ENCODE measurements at regions not wholly inside any gene's neighbourhood (a gene's known extent, or its start where the extent isn't known, plus 50 kb on each side); places are given as distances from the start of the nearest gene placed in this dataset.

GRCh38 chr12:25625146-25625545 lies 72.1 kb upstream of the LMNTD1 start:
- TF ChIP-seq CTCF (IDR thresholded peaks at IDR 0.05; ENCODE audit: borderline replicate concordance, extremely low read depth, low read length, poor library complexity, severe bottlenecking) (no peak), EZH2 (IDR thresholded peaks at IDR 0.05; ENCODE audit: borderline replicate concordance, low read depth, low read length, severe bottlenecking) (no peak)

All from DND-41 (cell line).